GM12878 (cell line): ENCODE measurements at regions not wholly inside any gene's neighbourhood (a gene's known extent, or its start where the extent isn't known, plus 50 kb on each side); places are given as distances from the start of the nearest gene placed in this dataset.

Experiments used
- ATAC-seq: fragments of 200-7000 bp; cut with Tn5 transposase; 3 replicates; pipeline ENCODE4 v1.9.1; 2020; ENCODE audit warnings: mild to moderate bottlenecking, moderate library complexity
- BruUV-seq: library from RNA; stranded (reverse); fragments of 400-500 nt; replicated peaks from 2 replicates; lab custom pipeline; 2021; lab: Mats Ljungman, UMichigan
- CTCF ChIA-PET: fragments of 300-600 bp; sonication (Branson Sonifier 250); formaldehyde crosslinking; extraction: SDS; loops from one replicate; lab custom pipeline; 2021; ENCODE audit warnings: inconsistent platforms; lab: Yijun Ruan, JAX
- POLR2A ChIA-PET: fragments of 350-600 bp; formaldehyde crosslinking; extraction: SDS; loops from one replicate; lab custom pipeline; 2021; ENCODE audit warnings: inconsistent platforms; lab: Charles Lee
- RAD21 ChIA-PET: fragments of 300-600 bp; sonication (Branson Sonifier 250); formaldehyde crosslinking; loops from one replicate; lab custom pipeline; 2023; ENCODE audit warnings: antibody characterized with exemption; ENCODE audit not compliant: unreplicated experiment; lab: Charles Lee
- SMC1A ChIA-PET: fragments of 300-600 bp; sonication (Branson Sonifier 250); formaldehyde crosslinking; loops from one replicate; lab custom pipeline; 2023; ENCODE audit not compliant: unreplicated experiment, uncharacterized antibody; lab: Charles Lee
- DNase-seq: peaks from one replicate; pipeline ENCODE4 v3.0.0-alpha.2; 2011; ENCODE audit warnings: low read depth, low spot score
- FAIRE-seq: peaks from 3 replicates; lab custom pipeline; 2011; peaks lifted over from hg19 to GRCh38; lab: Jason Lieb, UNC
- H2AFZ ChIP-seq: 2 replicates; pipeline ENCODE4 v1.6.0; 2011; ENCODE audit warnings: low read depth, low read length, control low read depth; ENCODE audit not compliant: control insufficient read depth
- H3K27ac ChIP-seq: 2 replicates; pipeline ENCODE4 v1.5.1; 2011; ENCODE audit warnings: control low read depth; ENCODE audit not compliant: control insufficient read depth, insufficient read depth
- H3K27me3 ChIP-seq, 2 experiments: replicated peaks in 1 of 2; 2 replicates each; pipeline versions ENCODE4 v1.6.0 to v1.6.1; 2011; ENCODE audit warnings: low read length in 1 of 2; ENCODE audit not compliant: control insufficient read depth in 2 of 2, insufficient read depth in 2 of 2
- H3K36me3 ChIP-seq, 2 experiments: 2 replicates each; pipeline ENCODE4 v1.5.1; 2011; ENCODE audit warnings: low read length in 1 of 2; ENCODE audit not compliant: control insufficient read depth in 2 of 2, insufficient read depth in 2 of 2
- H3K4me1 ChIP-seq: 2 replicates; pipeline ENCODE4 v1.6.1; 2011; ENCODE audit warnings: mild to moderate bottlenecking, low read length, moderate library complexity, mixed read lengths; ENCODE audit not compliant: control insufficient read depth, insufficient read depth
- H3K4me2 ChIP-seq: 2 replicates; pipeline ENCODE4 v1.6.0; 2011; ENCODE audit warnings: control low read depth; ENCODE audit not compliant: control insufficient read depth, insufficient read depth
- H3K4me3 ChIP-seq: fragments of 200-600 bp; sonication (generic); 2 replicates; pipeline ENCODE4 v1.5.1; 2016
- H3K79me2 ChIP-seq: 2 replicates; pipeline ENCODE4 v1.6.0; 2011; ENCODE audit warnings: low read length; ENCODE audit not compliant: control insufficient read depth, insufficient read depth
- H3K9ac ChIP-seq: 2 replicates; pipeline ENCODE4 v1.8.0; 2011; ENCODE audit warnings: low read length, control low read depth, mixed read lengths; ENCODE audit not compliant: control insufficient read depth, insufficient read depth
- H3K9me3 ChIP-seq: replicated peaks from 3 replicates; pipeline ENCODE4 v1.5.1; 2011; ENCODE audit warnings: mild to moderate bottlenecking, low read length; ENCODE audit not compliant: control insufficient read depth, insufficient read depth
- H4K20me1 ChIP-seq: 2 replicates; pipeline ENCODE4 v1.6.0; 2011; ENCODE audit not compliant: control insufficient read depth, insufficient read depth
- HCFC1 ChIP-seq: fragments of 150-350 bp; IDR thresholded peaks from 2 replicates; pipeline ENCODE4 v1.6.1; 2014; ENCODE audit warnings: low read length
- JUND ChIP-seq: IDR thresholded peaks from 2 replicates; pipeline ENCODE4 v1.6.1; 2012; ENCODE audit warnings: low read depth, mild to moderate bottlenecking, low read length, improper control_type of control experiment, moderate library complexity
- MTA3 ChIP-seq: IDR thresholded peaks from 2 replicates; pipeline ENCODE4 v1.6.1; 2012; ENCODE audit warnings: low read length, inconsistent platforms, borderline replicate concordance
- NKRF ChIP-seq: fragments of 450-650 bp; conservative IDR thresholded peaks from 2 replicates; pipeline ENCODE4 v1.6.1; 2017; ENCODE audit warnings: mild to moderate bottlenecking, moderate library complexity
- NR2C2 ChIP-seq: IDR thresholded peaks from 2 replicates; pipeline ENCODE4 v1.6.1; 2011; ENCODE audit warnings: borderline replicate concordance, low read depth; ENCODE audit not compliant: control insufficient read depth, insufficient read length
- PRDM15 ChIP-seq: fragments of 450-650 bp; formaldehyde crosslinking; IDR thresholded peaks from 2 replicates; pipeline ENCODE4 v1.4.0; 2020; ENCODE audit warnings: mild to moderate bottlenecking, moderate library complexity
- RCOR1 ChIP-seq: conservative IDR thresholded peaks from 2 replicates; pipeline ENCODE4 v1.6.1; 2012; ENCODE audit warnings: low read depth, low read length, improper control_type of control experiment
- SKIL ChIP-seq: fragments of 450-650 bp; IDR thresholded peaks from 2 replicates; pipeline ENCODE4 v1.6.1; 2017; ENCODE audit warnings: mild to moderate bottlenecking, low read depth, inconsistent platforms; ENCODE audit not compliant: poor library complexity, severe bottlenecking
- TCF12 ChIP-seq: IDR thresholded peaks from 2 replicates; pipeline ENCODE4 v1.6.1; 2011; ENCODE audit warnings: low read depth, mild to moderate bottlenecking, low read length
- ZSCAN29 ChIP-seq: fragments of 450-650 bp; IDR thresholded peaks from 2 replicates; pipeline ENCODE4 v1.6.1; 2017; ENCODE audit warnings: mild to moderate bottlenecking, moderate library complexity
- WGBS: methylation state at CpG from one replicate; pipeline ENCODE4 v1.1.6; 2016; ENCODE audit warnings: low lambda C conversion rate; ENCODE audit not compliant: insufficient replicate concordance, insufficient coverage; ENCODE audit errors: missing lambda C conversion rate; 5-methylcytosine and 5-hydroxymethylcytosine counted together
- in situ Hi-C: fragments of 300-500 bp; cut with MboI; formaldehyde crosslinking; loops from 9 replicates; pipeline ENCODE4 v1.14.3; 2018; ENCODE audit warnings: mixed read lengths
- intact Hi-C: fragments of 100-400 bp; cut with micrococcal nuclease; formaldehyde crosslinking; loops from one replicate; pipeline ENCODE4 v1.14.2; 2022; ENCODE audit not compliant: unreplicated experiment

- FAIRE-seq: no peak
- SMC1A ChIA-PET: no interaction called here
- H3K79me2 ChIP-seq: no peaks in the 10 kb centered on the region
- no peak for TF ChIP-seq HCFC1
- TF ChIP-seq, all 136 proteins: peak for 0
- Histone ChIP-seq H3K4me2 (no peak overlapping the region), H3K9me3 (no peaks in the 10 kb centered on the region), H3K4me1 (no peaks in the 10 kb centered on the region), H3K27ac (no peak overlapping the region), H3K27me3 (no peaks in the 10 kb centered on the region), H3K4me3 (no peak overlapping the region), H3K9ac (no peak overlapping the region), H2AFZ (no peak overlapping the region), H3K36me3 (no peaks in the 10 kb centered on the region), H4K20me1 (no peaks in the 10 kb centered on the region)
- ATAC-seq: no peak
- no TSS peak for BruUV-seq
- no peak for DNase-seq
- intact Hi-C loops (no loop called here), in situ Hi-C loops (no loop called here)
- ChIA-PET POLR2A (no interaction called here), CTCF (interaction anchor here (1.5 kb wide), 1 partner anchor 12 kb away, joined by 3 read pairs; no protein-coding TSS in a partner anchor), RAD21 (no interaction called here)
- 21% methylated on average over 5 of the region's 5 CpGs for WGBS
These were observed 300.1 kb downstream of the TDRD15 start for GRCh38 chr2:21423854-21424253.

- ATAC-seq: no peak
- no peak overlapping the region for H3K27ac ChIP-seq
- H3K79me2 ChIP-seq: no peaks in the 10 kb centered on the region
- SMC1A ChIA-PET: no interaction called here
- intact Hi-C loops (no loop called here), in situ Hi-C loops (no loop called here)
- CTCF ChIA-PET: interaction anchor here (1.5 kb wide), 1 partner anchor 12 kb away, joined by 3 read pairs; no protein-coding TSS in a partner anchor
- H3K9ac ChIP-seq: no peak overlapping the region
- DNase-seq: no peak
- RAD21 ChIA-PET: no interaction called here
- H3K36me3 ChIP-seq: no peaks in the 10 kb centered on the region
- H3K4me3 ChIP-seq: no peak overlapping the region
- H3K9me3 ChIP-seq: no peaks in the 10 kb centered on the region
- no peaks in the 10 kb centered on the region for H3K27me3 ChIP-seq
- no peaks in the 10 kb centered on the region for H3K4me1 ChIP-seq
- WGBS: 0% methylated on average over 4 of the region's 4 CpGs
- no peak overlapping the region for H3K4me2 ChIP-seq
- no peak for FAIRE-seq
- POLR2A ChIA-PET: no interaction called here
- no TSS peak for BruUV-seq
- no peaks in the 10 kb centered on the region for H4K20me1 ChIP-seq
- no peak overlapping the region for H2AFZ ChIP-seq
- TF ChIP-seq JUND (no peak), MTA3 (no peak), ZSCAN29 (no peak), RCOR1 (no peak), NKRF (no peak), TCF12 (no peak), PRDM15 (no peak), NR2C2 (no peak), SKIL (no peak)
These were observed 300.6 kb downstream of the TDRD15 start for GRCh38 chr2:21424375-21424774.
